OCI-LY1 (cell line): ENCODE measurements at regions not wholly inside any gene's neighbourhood (a gene's known extent, or its start where the extent isn't known, plus 50 kb on each side); places are given as distances from the start of the nearest gene placed in this dataset.

Experiments used
- EZH2 ChIP-seq: fragments of 200-600 bp; sonication (generic), shearing (Covaris generic); IDR thresholded peaks from 2 replicates; pipeline ENCODE4 v1.8.0; 2017; ENCODE audit warnings: borderline replicate concordance, mixed run types, mild to moderate bottlenecking, antibody characterized with exemption, low read length, moderate library complexity, mixed read lengths
- TF ChIP-seq, protein P1 (sequence below): fragments of 200-600 bp; sonication (generic), shearing (Covaris generic); IDR thresholded peaks from 2 replicates; pipeline ENCODE4 v1.5.1; 2017; ENCODE audit warnings: mild to moderate bottlenecking, antibody characterized with exemption, low read length, moderate library complexity, mixed read lengths

DNA sequence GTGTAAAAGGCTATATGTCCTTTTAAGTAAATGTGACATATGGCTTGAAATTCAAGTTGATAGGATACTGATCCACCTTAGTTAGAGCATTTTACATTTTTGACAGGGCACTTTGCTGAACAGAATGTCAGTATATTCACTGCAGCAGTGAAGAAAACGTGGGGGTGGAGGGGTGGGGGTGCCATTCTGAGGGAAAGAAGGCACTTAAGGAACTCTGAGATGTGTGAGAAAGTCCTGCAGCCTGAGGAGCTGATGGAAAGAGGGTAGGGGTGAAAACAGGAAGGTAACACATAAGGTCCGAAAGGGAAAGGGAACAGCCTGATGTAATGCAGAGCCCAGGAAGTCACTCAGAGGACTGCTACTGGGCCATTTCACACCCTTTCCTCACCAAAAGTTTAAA lies 265.5 kb upstream of the GRIP1 start:
- TF ChIP-seq, protein P1, sequence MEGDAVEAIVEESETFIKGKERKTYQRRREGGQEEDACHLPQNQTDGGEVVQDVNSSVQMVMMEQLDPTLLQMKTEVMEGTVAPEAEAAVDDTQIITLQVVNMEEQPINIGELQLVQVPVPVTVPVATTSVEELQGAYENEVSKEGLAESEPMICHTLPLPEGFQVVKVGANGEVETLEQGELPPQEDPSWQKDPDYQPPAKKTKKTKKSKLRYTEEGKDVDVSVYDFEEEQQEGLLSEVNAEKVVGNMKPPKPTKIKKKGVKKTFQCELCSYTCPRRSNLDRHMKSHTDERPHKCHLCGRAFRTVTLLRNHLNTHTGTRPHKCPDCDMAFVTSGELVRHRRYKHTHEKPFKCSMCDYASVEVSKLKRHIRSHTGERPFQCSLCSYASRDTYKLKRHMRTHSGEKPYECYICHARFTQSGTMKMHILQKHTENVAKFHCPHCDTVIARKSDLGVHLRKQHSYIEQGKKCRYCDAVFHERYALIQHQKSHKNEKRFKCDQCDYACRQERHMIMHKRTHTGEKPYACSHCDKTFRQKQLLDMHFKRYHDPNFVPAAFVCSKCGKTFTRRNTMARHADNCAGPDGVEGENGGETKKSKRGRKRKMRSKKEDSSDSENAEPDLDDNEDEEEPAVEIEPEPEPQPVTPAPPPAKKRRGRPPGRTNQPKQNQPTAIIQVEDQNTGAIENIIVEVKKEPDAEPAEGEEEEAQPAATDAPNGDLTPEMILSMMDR, result no peak
- TF ChIP-seq EZH2, result no peak
